Jurkat, Clone E6-1 (cell line): ENCODE measurements at regions not wholly inside any gene's neighbourhood (a gene's known extent, or its start where the extent isn't known, plus 50 kb on each side); places are given as distances from the start of the nearest gene placed in this dataset.

Experiments used
- DNase-seq: peaks from one replicate; pipeline ENCODE4 v3.0.0-alpha.2; 2011; ENCODE audit warnings: low read depth, low spot score
- H3K4me3 ChIP-seq: 2 replicates; pipeline ENCODE4 v1.5.1; 2011; ENCODE audit warnings: mild to moderate bottlenecking, low read length, control low read depth, moderate library complexity

- no peak for DNase-seq
- no peak overlapping the region for H3K4me3 ChIP-seq
Observed at GRCh38 chr6:169034516-169035167, 219.0 kb downstream of the THBS2 start.

- no peak overlapping the region for H3K4me3 ChIP-seq
- DNase-seq = no peak
Observed at GRCh38 chr6:169029861-169030260, 223.8 kb downstream of the THBS2 start.

GRCh38 chr6:169028343-169028742 is 225.3 kb downstream of the THBS2 start:
- H3K4me3 ChIP-seq = no peak overlapping the region
- no peak for DNase-seq

- no peak for DNase-seq
- H3K4me3 ChIP-seq = no peak overlapping the region
Observed at GRCh38 chr6:169026175-169026574, 227.5 kb downstream of the THBS2 start.

GRCh38 chr6:169024047-169024660 is 229.5 kb downstream of the THBS2 start:
- no peak overlapping the region for H3K4me3 ChIP-seq
- DNase-seq = no peak

GRCh38 chr6:169023161-169023874 is 230.3 kb downstream of the THBS2 start:
- DNase-seq = no peak
- no peak overlapping the region for H3K4me3 ChIP-seq

- H3K4me3 ChIP-seq = no peak overlapping the region
- no peak for DNase-seq
Observed at GRCh38 chr6:169022079-169022478, 231.6 kb downstream of the THBS2 start.

- DNase-seq = no peak
- H3K4me3 ChIP-seq = no peak overlapping the region
Observed at GRCh38 chr6:169020821-169021220, 232.8 kb downstream of the THBS2 start.

- no peak for DNase-seq
- H3K4me3 ChIP-seq = no peak overlapping the region
Observed at GRCh38 chr6:169019727-169020491, 233.7 kb downstream of the THBS2 start.

- H3K4me3 ChIP-seq = no peak overlapping the region
- DNase-seq = no peak
Observed at GRCh38 chr6:169019111-169019510, 234.5 kb downstream of the THBS2 start.

GRCh38 chr6:169016758-169017157 is 236.9 kb downstream of the THBS2 start:
- no peak overlapping the region for H3K4me3 ChIP-seq
- DNase-seq = no peak

- no peak overlapping the region for H3K4me3 ChIP-seq
- DNase-seq = no peak
Observed at GRCh38 chr6:169014211-169015197, 239.1 kb downstream of the THBS2 start.

GRCh38 chr6:169009628-169010027 is 244.0 kb downstream of the THBS2 start:
- no peak for DNase-seq
- no peak overlapping the region for H3K4me3 ChIP-seq

GRCh38 chr6:169008641-169009257 is 244.9 kb downstream of the THBS2 start:
- no peak for DNase-seq
- H3K4me3 ChIP-seq = no peak overlapping the region

- no peak for DNase-seq
- H3K4me3 ChIP-seq = no peak overlapping the region
Observed at GRCh38 chr6:169005166-169005565, 248.5 kb downstream of the THBS2 start.

GRCh38 chr6:169000022-169000421 is 253.6 kb downstream of the THBS2 start:
- no peak overlapping the region for H3K4me3 ChIP-seq
- no peak for DNase-seq

GRCh38 chr6:168999392-168999791 is 254.3 kb downstream of the THBS2 start:
- DNase-seq = no peak
- H3K4me3 ChIP-seq = no peak overlapping the region

GRCh38 chr6:168996356-168996625 is 257.4 kb downstream of the THBS2 start:
- DNase-seq = no peak
- H3K4me3 ChIP-seq = no peak overlapping the region
